ENCODE measurements at regions not wholly inside any gene's neighbourhood (a gene's known extent, or its start where the extent isn't known, plus 50 kb on each side); places are given as distances from the start of the nearest gene placed in this dataset.

DNA sequence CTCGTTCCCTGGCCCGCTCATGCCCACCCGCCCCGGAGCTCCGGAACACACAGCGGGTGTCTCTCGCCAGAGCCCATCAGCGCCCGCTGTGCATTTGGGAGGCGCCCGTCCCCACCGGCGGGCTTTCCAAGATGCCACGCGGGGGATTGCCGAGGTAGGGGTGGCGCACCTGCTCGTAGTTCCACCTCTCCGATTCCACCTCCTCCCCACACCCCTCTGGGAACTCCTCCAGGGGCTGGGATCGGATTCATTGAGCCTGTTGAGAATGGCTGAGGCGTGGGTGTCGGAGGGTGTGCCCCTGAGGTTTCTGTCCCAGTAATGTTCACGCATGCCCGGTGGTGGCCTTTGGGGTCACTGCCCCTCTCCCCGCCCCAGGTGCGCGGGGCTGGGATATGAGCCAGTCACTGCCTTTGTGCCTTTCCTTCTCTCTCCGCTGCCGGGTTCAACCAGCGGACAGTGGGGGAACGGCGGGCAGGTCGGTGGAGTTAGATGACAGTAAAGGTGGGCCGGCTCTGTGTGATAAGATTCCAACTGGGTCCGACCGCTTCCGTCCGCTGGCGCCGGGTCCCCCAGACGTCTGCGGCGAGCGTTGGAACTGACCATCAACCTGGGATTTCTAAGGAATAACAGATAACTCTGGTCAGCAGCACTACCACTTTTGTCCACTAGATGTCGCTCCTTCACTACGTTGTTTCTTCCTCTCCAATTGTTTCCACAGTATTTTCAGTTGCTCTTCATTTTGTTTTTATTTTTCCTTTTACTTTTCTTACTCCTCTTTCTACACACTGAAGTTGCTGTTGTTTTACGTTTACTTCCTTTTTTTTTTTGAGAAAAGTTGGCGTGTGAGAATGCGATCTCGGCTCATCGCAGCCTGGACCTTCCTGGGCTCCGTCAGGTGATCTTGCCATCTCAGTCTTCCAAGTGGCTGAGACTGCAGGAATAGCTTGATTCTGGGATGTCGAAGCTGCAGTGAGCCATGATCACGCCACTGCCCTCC lies 178.1 kb upstream of the ALG10B start (continued):
- TF ChIP-seq TBP (IDR thresholded peaks at IDR 0.05; ENCODE audit: low read depth, low read length) = no peak
- no peak for TF ChIP-seq SUZ12 (IDR thresholded peaks at IDR 0.05; ENCODE audit: low read length)
- TF ChIP-seq HDAC6 (IDR thresholded peaks at IDR 0.05; ENCODE audit: low read depth, low read length) = no peak
- TF ChIP-seq ASH2L (IDR thresholded peaks at IDR 0.05; ENCODE audit: low read length) = no peak
- TF ChIP-seq, protein P1, sequence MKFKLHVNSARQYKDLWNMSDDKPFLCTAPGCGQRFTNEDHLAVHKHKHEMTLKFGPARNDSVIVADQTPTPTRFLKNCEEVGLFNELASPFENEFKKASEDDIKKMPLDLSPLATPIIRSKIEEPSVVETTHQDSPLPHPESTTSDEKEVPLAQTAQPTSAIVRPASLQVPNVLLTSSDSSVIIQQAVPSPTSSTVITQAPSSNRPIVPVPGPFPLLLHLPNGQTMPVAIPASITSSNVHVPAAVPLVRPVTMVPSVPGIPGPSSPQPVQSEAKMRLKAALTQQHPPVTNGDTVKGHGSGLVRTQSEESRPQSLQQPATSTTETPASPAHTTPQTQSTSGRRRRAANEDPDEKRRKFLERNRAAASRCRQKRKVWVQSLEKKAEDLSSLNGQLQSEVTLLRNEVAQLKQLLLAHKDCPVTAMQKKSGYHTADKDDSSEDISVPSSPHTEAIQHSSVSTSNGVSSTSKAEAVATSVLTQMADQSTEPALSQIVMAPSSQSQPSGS (IDR thresholded peaks at IDR 0.05; ENCODE audit: low read length) = no peak
- TF ChIP-seq PHF8 (conservative IDR thresholded peaks at IDR 0.05; ENCODE audit: low read depth, low read length) = no peak
- no peak for TF ChIP-seq TEAD4 (IDR thresholded peaks at IDR 0.05; ENCODE audit: low read depth, low read length)
